ENCODE measurements at regions not wholly inside any gene's neighbourhood (a gene's known extent, or its start where the extent isn't known, plus 50 kb on each side); places are given as distances from the start of the nearest gene placed in this dataset.

GRCh38 chr15:96817900-96818299, 487.4 kb downstream of the NR2F2 start:
- TF ChIP-seq, protein P1, sequence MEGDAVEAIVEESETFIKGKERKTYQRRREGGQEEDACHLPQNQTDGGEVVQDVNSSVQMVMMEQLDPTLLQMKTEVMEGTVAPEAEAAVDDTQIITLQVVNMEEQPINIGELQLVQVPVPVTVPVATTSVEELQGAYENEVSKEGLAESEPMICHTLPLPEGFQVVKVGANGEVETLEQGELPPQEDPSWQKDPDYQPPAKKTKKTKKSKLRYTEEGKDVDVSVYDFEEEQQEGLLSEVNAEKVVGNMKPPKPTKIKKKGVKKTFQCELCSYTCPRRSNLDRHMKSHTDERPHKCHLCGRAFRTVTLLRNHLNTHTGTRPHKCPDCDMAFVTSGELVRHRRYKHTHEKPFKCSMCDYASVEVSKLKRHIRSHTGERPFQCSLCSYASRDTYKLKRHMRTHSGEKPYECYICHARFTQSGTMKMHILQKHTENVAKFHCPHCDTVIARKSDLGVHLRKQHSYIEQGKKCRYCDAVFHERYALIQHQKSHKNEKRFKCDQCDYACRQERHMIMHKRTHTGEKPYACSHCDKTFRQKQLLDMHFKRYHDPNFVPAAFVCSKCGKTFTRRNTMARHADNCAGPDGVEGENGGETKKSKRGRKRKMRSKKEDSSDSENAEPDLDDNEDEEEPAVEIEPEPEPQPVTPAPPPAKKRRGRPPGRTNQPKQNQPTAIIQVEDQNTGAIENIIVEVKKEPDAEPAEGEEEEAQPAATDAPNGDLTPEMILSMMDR (IDR thresholded peaks at IDR 0.05): no peak

- TF ChIP-seq, protein P1 (IDR thresholded peaks at IDR 0.05): no peak
Measured at GRCh38 chr15:96818861-96819260, 488.4 kb downstream of the NR2F2 start.

- TF ChIP-seq, protein P1 (IDR thresholded peaks at IDR 0.05): no peak
Measured at GRCh38 chr15:96827981-96828380, 497.5 kb downstream of the NR2F2 start.

DNA sequence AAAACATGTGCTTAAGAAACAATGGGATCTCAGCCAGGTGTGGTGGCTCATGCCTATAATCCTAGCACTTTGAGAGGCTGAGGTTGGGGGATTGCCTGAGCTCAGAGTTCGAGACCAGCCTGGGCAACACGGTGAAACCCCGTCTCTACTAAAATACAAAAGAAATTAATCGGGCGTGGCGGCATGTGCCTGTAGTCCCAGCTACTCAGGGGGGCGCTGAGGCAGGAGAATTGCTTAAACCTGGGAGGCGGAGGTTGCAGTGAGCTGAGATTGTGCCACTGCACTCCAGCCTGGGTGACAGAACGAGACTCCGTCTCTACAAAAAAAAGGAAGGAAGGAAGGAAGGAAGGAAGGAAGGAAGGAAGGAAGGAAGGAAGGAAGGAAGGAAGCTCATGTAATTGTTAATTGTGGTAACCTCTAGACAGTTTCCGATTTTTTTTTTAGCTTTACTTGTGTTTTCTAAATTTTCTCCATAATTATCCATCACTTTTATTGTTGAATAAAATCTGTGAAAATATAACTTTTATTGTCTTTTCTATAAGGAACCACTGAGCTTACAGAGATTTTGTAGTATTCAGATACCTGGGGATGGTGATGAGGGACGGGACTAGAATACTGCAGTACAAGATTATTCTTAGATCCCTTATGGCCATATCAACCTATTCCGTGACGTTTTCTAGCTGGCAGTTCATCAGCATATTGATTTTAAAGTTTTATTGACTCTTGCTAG, 506.9 kb downstream of the NR2F2 start:
- TF ChIP-seq, protein P1 (IDR thresholded peaks at IDR 0.05): no peak

DNA sequence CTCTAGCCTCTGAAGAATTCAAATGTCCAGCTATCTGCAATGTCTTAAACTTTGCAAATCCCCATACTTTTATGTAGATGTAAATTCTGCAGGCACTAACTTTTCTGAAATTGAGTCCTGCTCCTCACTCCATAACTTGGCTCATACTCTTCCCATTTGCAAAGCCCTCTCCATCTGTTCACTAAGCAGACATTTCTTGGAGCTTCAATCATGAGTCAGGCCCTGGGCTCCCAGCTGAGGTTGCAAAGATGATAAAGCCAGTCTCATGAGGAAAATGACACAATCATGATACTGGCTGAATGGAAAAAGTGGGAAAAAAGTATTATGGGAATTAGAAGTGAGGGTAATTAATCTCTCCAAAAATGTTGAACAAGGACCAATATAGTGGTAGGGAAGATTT, 507.6 kb downstream of the NR2F2 start:
- TF ChIP-seq, protein P1 (IDR thresholded peaks at IDR 0.05): no peak

DNA sequence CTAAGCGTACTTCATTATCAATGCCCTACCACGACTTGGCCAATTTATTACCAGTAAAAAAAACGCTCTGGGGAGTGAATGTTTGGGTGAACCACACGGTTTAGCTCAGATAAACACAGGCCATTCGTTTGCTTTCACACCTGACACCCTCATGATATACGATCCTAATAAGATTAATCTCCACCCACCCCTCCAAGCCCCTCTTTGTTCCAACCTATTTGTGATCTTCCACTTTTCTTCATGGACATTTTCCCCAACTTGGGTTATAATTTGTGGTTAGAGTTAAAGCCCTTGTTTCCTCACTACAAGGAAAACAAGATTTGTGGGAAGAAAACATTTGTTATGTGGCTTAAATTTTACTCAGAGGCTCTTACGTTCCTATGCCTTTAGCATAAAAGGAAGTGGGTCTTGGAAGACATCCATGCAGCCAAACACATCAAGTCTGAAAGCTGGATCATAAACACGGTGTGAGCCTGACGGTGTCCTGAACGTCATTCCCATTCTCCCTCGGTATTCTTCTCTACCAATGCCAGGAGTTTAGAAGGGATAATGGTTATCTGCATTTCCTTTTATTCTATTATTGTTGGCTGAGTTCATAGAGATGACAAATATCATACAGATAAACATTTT, 518.9 kb downstream of the NR2F2 start:
- TF ChIP-seq, protein P1 (IDR thresholded peaks at IDR 0.05): no peak

GRCh38 chr15:96851613-96852012, 521.1 kb downstream of the NR2F2 start:
- TF ChIP-seq, protein P1 (IDR thresholded peaks at IDR 0.05): no peak

Data from LNCAP (cell line).